HPDE6-E6E7 (cell line): ENCODE measurements at regions not wholly inside any gene's neighbourhood (a gene's known extent, or its start where the extent isn't known, plus 50 kb on each side); places are given as distances from the start of the nearest gene placed in this dataset.
"Not testable (repeated sequence)": the region's sequence is repeated elsewhere in the genome, so short reads cannot be mapped to it uniquely, and the experiment has no call there.

Experiments used
- DNase-seq: peaks from one replicate; pipeline ENCODE4 v3.0.0; 2011; ENCODE audit warnings: missing footprints; ENCODE audit errors: extremely low spot score

- no peak for DNase-seq
These were observed 52.2 kb upstream of the C10orf90 start for GRCh38 chr10:126722726-126723125.

DNA sequence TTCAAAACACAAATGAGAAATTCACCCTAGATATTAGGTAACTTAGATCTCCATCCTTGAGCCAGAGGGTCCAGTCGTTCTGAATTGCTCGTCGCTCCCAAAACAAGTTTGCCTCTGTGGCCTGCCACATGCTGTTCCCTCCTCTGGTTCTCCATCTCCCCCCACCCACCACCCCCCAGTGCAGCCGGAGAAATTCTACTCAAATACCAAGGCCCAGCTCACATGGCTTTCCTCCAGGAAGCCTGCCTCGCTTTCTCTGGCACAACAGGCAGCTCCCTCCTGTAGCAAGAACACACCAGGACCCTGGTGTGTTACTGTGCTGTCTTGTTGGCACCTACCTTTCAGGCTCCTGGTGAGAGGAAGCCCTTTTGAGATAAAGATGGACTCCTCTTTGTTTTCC, 52.7 kb upstream of the C10orf90 start:
- DNase-seq = no peak

- no peak for DNase-seq
These were observed 58.9 kb upstream of the C10orf90 start for GRCh38 chr10:126729314-126729870.

DNA sequence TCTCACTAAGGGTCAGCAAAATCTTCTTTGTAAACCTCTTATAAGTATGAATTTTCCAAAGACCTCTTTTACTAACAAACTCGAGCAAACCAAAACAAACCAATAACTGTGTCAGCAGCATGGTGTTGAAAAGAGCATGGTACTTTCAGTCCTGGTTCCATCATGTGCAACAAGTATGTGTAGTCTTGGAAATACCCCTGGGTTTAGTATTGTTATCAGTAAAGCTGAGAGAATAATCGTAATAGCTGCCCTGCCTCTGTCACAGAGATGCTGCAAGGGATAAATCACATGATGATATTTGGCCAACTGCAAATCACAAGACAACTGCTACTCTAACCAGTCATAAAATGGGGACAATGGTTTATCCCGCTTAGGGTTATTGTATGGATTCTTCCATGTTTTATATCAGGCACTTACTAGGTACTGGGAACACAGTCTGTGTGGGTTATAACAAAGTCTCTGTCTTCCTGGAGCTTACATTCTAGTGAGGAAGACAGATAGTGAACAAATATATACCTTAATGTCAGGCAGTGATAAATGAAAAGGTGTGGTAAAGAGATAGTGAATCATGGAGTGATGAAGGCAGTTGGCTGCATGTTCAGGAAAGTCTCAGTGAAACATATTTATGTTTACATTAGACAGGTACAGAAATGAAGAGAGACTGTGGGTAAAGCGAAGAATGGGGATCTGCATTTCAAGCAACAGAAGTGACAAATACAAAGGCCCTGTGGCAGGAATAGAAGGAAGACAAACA, 60.5 kb upstream of the C10orf90 start:
- DNase-seq = no peak

- no peak for DNase-seq
These were observed 61.1 kb upstream of the C10orf90 start for GRCh38 chr10:126731610-126731990.

- DNase-seq = no peak
These were observed 61.8 kb upstream of the C10orf90 start for GRCh38 chr10:126732308-126732707.

GRCh38 chr10:126732868-126733267, 62.4 kb upstream of the C10orf90 start:
- DNase-seq = no peak

GRCh38 chr10:126734015-126734414, 63.5 kb upstream of the C10orf90 start:
- DNase-seq = no peak

DNA sequence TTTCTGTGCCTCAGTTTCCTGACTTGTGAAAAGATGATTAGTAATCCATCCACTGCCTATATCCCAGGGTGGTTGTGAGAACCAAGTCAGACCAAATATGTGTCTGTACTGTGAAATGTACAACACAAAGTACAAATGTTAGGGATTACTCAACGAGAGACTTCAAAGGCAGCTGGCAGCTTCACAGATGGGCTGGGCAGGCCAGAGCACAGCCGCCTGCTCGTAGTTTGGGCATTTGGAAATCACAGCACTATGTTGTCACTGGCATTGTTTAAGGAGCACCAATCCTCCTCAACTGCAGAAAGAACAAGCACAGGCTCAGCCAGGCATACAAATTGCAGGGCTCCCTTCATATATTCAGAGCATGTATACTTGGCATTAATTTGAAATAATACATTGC, 64.5 kb upstream of the C10orf90 start:
- DNase-seq = no peak

DNA sequence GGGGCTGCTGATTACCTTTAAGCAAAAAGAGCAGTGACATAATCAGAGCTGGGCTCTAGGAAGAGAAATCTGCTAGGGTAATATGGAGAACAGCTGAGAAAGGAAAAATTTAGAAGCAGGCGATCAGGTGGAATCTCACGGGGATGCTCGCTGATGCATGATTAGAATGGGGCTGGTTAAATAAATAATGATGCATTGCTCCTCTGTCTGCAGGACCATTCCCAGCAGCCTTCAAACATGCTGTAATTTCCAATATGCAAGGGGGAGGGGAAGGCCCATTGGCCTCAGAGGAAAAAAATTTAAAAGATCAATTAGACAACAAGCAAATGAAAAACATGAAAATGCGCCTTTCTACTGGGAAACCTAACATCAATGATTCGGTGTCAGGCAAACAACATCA, 65.6 kb upstream of the C10orf90 start:
- DNase-seq = no peak

GRCh38 chr10:126736727-126737126, 66.2 kb upstream of the C10orf90 start:
- no peak for DNase-seq

GRCh38 chr10:126738001-126738400, 67.5 kb upstream of the C10orf90 start:
- DNase-seq = no peak

GRCh38 chr10:126744571-126744970, 74.1 kb upstream of the C10orf90 start:
- no peak for DNase-seq

- DNase-seq = peak; percentile 5
These were observed 78.6 kb upstream of the C10orf90 start for GRCh38 chr10:126749015-126749655.

GRCh38 chr10:126754966-126755365, 84.5 kb upstream of the C10orf90 start:
- no peak for DNase-seq

GRCh38 chr10:126758867-126759266, 88.4 kb upstream of the C10orf90 start:
- no peak for DNase-seq

GRCh38 chr10:126759531-126759930, 89.0 kb upstream of the C10orf90 start:
- DNase-seq = no peak

GRCh38 chr10:126766646-126767045, 96.2 kb upstream of the C10orf90 start:
- DNase-seq = not testable (repeated sequence)

GRCh38 chr10:126770809-126771208, 100.3 kb upstream of the C10orf90 start:
- no peak for DNase-seq

DNA sequence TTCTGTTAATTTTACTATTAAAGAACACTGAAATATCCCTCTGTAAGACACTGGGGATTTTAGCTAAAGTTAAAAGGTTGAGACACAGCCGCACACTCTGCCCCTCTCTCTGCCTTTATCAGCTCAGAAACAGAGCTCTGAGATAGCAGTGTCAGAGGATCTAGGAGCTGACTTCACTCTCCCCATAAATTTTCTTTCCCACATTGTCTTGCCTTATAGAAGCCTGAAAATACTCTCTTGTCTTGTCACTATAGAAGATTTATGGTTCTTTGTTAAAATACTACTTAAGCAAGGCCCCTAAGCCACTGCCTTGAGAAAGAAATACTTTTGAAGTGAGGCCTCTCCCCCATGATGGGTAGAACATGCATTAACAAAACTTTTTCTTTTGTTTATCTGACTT, 105.7 kb upstream of the C10orf90 start:
- DNase-seq = no peak

DNA sequence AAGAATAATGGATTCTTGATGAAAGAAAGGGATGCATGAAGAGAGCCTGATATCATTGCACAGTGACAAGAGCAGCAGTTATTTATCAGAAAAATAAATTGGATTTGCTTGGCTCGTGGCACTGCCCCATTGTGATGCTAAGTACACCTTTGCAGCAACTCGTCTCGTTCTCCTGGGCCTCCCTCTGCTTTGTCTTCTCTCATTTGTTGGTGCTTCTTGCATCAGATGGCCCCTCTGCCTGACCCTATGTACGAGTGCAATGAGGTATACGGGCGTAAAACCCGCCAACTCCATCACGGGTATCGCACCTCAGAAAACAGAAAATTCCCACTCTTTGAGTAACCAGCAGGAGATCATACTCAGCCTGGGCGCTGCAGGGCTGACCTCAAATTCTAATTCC, 107.2 kb upstream of the C10orf90 start:
- no peak for DNase-seq

DNA sequence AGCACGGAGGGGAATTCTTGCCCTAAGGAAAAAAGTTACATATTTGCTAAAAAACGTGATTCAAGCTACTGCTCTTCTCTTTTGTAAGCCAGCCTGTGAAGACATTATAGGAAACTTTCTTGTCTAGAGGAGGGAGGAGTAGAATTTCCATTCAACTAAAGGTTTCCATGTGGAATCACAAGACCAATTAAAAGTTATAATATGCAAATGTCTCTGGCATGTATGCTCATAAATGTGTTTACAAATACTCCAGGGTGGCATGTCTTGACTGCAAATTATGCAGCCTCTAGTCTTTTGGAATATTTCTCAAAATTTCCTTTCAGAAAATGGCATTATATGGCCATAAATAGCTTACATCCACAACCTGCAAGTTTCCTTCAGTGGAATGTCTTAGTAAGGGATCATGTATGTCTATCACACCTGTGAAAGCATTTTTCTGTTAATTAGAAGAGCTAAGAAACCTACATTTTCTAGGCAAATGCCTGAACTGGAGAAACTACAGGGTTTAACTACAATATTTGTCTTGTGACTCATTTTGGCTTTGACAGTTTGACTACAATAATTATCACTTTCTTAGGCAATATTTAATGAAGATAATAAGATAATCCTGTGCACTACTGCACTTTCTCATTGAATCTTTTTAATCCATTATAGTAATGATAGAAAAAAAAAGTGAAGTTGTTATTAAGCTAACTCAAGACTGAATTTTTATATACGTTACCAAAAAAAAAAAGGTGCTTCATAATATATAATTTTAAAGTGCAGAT, 111.1 kb upstream of the C10orf90 start:
- DNase-seq = no peak
